Keratinocyte (primary cell): ENCODE measurements at regions not wholly inside any gene's neighbourhood (a gene's known extent, or its start where the extent isn't known, plus 50 kb on each side); places are given as distances from the start of the nearest gene placed in this dataset.

ENCODE experiments used
- DNase-seq: peaks from one replicate; pipeline ENCODE4 v3.0.0-alpha.2; 2011; ENCODE audit warnings: low read depth, missing footprints, low spot score
- FAIRE-seq: peaks from 2 replicates; lab custom pipeline; 2011; peaks lifted over from hg19 to GRCh38; lab: Jason Lieb, UNC
- H2AFZ ChIP-seq: 2 replicates; pipeline ENCODE4 v1.6.0; 2012; ENCODE audit warnings: low read length, control low read depth, inconsistent platforms; ENCODE audit not compliant: control insufficient read depth
- H3K27ac ChIP-seq: 2 replicates; pipeline ENCODE4 v1.5.1; 2011; ENCODE audit warnings: low read length; ENCODE audit not compliant: control insufficient read depth, insufficient read depth
- H3K27me3 ChIP-seq: 3 replicates; pipeline ENCODE4 v1.6.0; 2011; ENCODE audit warnings: low read length; ENCODE audit not compliant: control insufficient read depth, insufficient read depth; ENCODE audit errors: extremely low read depth
- H3K36me3 ChIP-seq, 2 experiments: 2 replicates in 1 of 2; 3 replicates in 1 of 2; pipeline ENCODE4 v1.5.1; 2011; ENCODE audit warnings: low read length in 2 of 2, mild to moderate bottlenecking in 1 of 2; ENCODE audit not compliant: control insufficient read depth in 2 of 2, insufficient read depth in 2 of 2; ENCODE audit errors: extremely low read depth in 1 of 2
- H3K4me1 ChIP-seq: 3 replicates; pipeline ENCODE4 v1.5.1; 2011; ENCODE audit warnings: low read length; ENCODE audit not compliant: control insufficient read depth, insufficient read depth; ENCODE audit errors: extremely low read depth
- H3K4me2 ChIP-seq: 3 replicates; pipeline ENCODE4 v1.6.0; 2011; ENCODE audit warnings: low read depth, low read length; ENCODE audit not compliant: control insufficient read depth, insufficient read depth; ENCODE audit errors: extremely low read depth
- H3K4me3 ChIP-seq, 3 experiments: fragments of 200-600 bp in 1 of 3; sonication (generic) in 1 of 3; 2 replicates in 2 of 3; 3 replicates in 1 of 3; pipeline ENCODE4 v1.5.1; 2011 to 2016; ENCODE audit warnings: low read length in 3 of 3, mild to moderate bottlenecking in 3 of 3, control low read depth in 2 of 3, inconsistent platforms in 1 of 3, low read depth in 1 of 3, mixed read lengths in 1 of 3, mixed run types in 1 of 3, moderate library complexity in 1 of 3; ENCODE audit not compliant: control insufficient read depth in 2 of 3, insufficient read depth in 2 of 3; ENCODE audit errors: extremely low read depth in 1 of 3
- H3K79me2 ChIP-seq: 2 replicates; pipeline ENCODE4 v1.6.0; 2012; ENCODE audit warnings: low read length; ENCODE audit not compliant: control insufficient read depth, insufficient read depth
- H3K9ac ChIP-seq: 3 replicates; pipeline ENCODE4 v1.6.0; 2011; ENCODE audit warnings: low read length; ENCODE audit not compliant: control insufficient read depth, insufficient read depth; ENCODE audit errors: extremely low read depth
- H3K9me1 ChIP-seq: 3 replicates; pipeline ENCODE4 v1.6.0; 2011; ENCODE audit warnings: low read length; ENCODE audit not compliant: control insufficient read depth, insufficient read depth; ENCODE audit errors: extremely low read depth
- H3K9me3 ChIP-seq: 2 replicates; pipeline ENCODE4 v1.5.1; 2012; ENCODE audit warnings: low read depth, low read length; ENCODE audit not compliant: control insufficient read depth
- H4K20me1 ChIP-seq: 3 replicates; pipeline ENCODE4 v1.6.0; 2011; ENCODE audit warnings: low read length; ENCODE audit not compliant: control insufficient read depth, insufficient read depth; ENCODE audit errors: extremely low read depth
- EZH2 ChIP-seq: IDR thresholded peaks from one replicate; pipeline ENCODE4 v1.6.1; 2012; ENCODE audit warnings: inconsistent platforms, mild to moderate bottlenecking, low read length, moderate library complexity
- dilution Hi-C: fragments of 300-500 bp; cut with MboI; formaldehyde crosslinking; loops from one replicate; pipeline ENCODE4 v1.7.0; 2020; ENCODE audit warnings: low sequenced_read_pairs; ENCODE audit not compliant: extremely low pct_ligation_motif_present
- TF ChIP-seq, protein P1 (sequence below), 3 experiments: IDR thresholded peaks in 1 of 3; conservative IDR thresholded peaks in 1 of 3; optimal IDR thresholded peaks in 1 of 3; 2 replicates in 2 of 3; 3 replicates in 1 of 3; pipeline versions ENCODE3 to v1.5.1; 2011; ENCODE audit warnings: low read length in 3 of 3, mild to moderate bottlenecking in 3 of 3, moderate library complexity in 2 of 3, control low read depth in 1 of 3, inconsistent platforms in 1 of 3; ENCODE audit not compliant: insufficient read depth in 2 of 3; ENCODE audit errors: extremely low read depth in 1 of 3

- Histone ChIP-seq H3K36me3 (no peaks in the 10 kb centered on the region), H3K27me3 (no peaks in the 10 kb centered on the region), H3K4me1 (peaks cover 23% of the 10 kb centered on the region), H3K4me2 (no peak overlapping the region), H3K9me1 (no peaks in the 10 kb centered on the region), H3K27ac (no peak overlapping the region), H4K20me1 (no peaks in the 10 kb centered on the region), H3K9me3 (no peaks in the 10 kb centered on the region), H3K9ac (no peak overlapping the region), H2AFZ (no peak overlapping the region), H3K4me3 (no peak overlapping the region), H3K79me2 (no peaks in the 10 kb centered on the region)
- dilution Hi-C loops: no loop called here
- FAIRE-seq: no peak
- TF ChIP-seq, protein P1, sequence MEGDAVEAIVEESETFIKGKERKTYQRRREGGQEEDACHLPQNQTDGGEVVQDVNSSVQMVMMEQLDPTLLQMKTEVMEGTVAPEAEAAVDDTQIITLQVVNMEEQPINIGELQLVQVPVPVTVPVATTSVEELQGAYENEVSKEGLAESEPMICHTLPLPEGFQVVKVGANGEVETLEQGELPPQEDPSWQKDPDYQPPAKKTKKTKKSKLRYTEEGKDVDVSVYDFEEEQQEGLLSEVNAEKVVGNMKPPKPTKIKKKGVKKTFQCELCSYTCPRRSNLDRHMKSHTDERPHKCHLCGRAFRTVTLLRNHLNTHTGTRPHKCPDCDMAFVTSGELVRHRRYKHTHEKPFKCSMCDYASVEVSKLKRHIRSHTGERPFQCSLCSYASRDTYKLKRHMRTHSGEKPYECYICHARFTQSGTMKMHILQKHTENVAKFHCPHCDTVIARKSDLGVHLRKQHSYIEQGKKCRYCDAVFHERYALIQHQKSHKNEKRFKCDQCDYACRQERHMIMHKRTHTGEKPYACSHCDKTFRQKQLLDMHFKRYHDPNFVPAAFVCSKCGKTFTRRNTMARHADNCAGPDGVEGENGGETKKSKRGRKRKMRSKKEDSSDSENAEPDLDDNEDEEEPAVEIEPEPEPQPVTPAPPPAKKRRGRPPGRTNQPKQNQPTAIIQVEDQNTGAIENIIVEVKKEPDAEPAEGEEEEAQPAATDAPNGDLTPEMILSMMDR (optimal IDR thresholded peaks at IDR 0.05 in 1 of 3, IDR thresholded peaks at IDR 0.05 in 1 of 3, conservative IDR thresholded peaks at IDR 0.05 in 1 of 3; ENCODE audit: extremely low read depth in 1 of 3, insufficient read depth in 2 of 3, low read length in 3 of 3): no peak
- no peak for TF ChIP-seq EZH2
- no peak for DNase-seq
Measured at GRCh38 chr4:54517781-54518444, 139.8 kb upstream of the KIT start.

DNA sequence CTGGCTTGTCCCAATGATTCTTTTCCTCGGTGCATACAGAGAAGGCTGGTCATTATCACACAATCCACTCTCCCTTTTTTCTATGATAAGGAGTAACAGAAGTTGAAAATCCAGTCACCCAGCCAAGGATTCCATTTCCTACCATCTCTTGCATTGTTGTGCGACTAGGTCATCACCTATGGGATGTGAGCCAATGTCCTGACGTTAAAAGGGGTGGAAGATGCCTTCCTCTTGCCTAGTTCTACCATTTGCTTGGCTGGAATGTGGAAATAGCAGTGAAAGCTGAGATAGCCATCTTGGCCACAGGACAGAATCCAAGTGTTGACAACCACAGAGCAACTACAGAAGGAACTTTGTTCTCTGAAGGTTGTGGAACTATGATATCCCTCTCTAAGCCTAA, 132.2 kb upstream of the KIT start:
- Histone ChIP-seq H2AFZ (no peak overlapping the region), H3K9me1 (no peaks in the 10 kb centered on the region), H3K79me2 (no peaks in the 10 kb centered on the region), H4K20me1 (no peaks in the 10 kb centered on the region), H3K4me3 (peak overlapping the region in 1 of 3 experiments; percentile 1), H3K9me3 (no peaks in the 10 kb centered on the region), H3K36me3 (no peaks in the 10 kb centered on the region), H3K9ac (no peak overlapping the region), H3K27me3 (no peaks in the 10 kb centered on the region), H3K4me2 (peak overlapping the region; percentile 47), H3K27ac (no peak overlapping the region), H3K4me1 (peaks cover 12% of the 10 kb centered on the region)
- dilution Hi-C loops: no loop called here
- FAIRE-seq: peak; percentile 97
- TF ChIP-seq EZH2: no peak
- TF ChIP-seq, protein P1 (optimal IDR thresholded peaks at IDR 0.05 in 1 of 3, IDR thresholded peaks at IDR 0.05 in 1 of 3, conservative IDR thresholded peaks at IDR 0.05 in 1 of 3; ENCODE audit: extremely low read depth in 1 of 3, insufficient read depth in 2 of 3, low read length in 3 of 3): no peak
- DNase-seq: peak; percentile 62
